CD4-positive, CD25-positive, alpha-beta regulatory T cell (primary cell): ENCODE measurements at regions not wholly inside any gene's neighbourhood (a gene's known extent, or its start where the extent isn't known, plus 50 kb on each side); places are given as distances from the start of the nearest gene placed in this dataset.
"Not testable (repeated sequence)": the region's sequence is repeated elsewhere in the genome, so short reads cannot be mapped to it uniquely, and the experiment has no call there.

Source experiments
- ATAC-seq, 2 donors: fragments of 150-1000 bp; cut with Tn5 transposase; one replicate each; pipeline ENCODE4 v1.10.0; 2021; ENCODE audit warnings: low read depth in 2 of 2, moderate number of reproducible peaks in 2 of 2, moderate library complexity in 1 of 2
- DNase-seq, 3 donors: peaks; one replicate each; pipeline versions ENCODE4 v3.0.0 to v3.0.0-alpha.2; 2012 to 2022; ENCODE audit warnings: mixed read lengths in 1 of 3
- H3K27ac ChIP-seq: one replicate; pipeline ENCODE4 v1.7.0; 2013; ENCODE audit warnings: mild to moderate bottlenecking, low read length; ENCODE audit not compliant: insufficient read depth, poor library complexity, severe bottlenecking
- H3K27me3 ChIP-seq: one replicate; pipeline ENCODE4 v1.7.0; 2013; ENCODE audit warnings: low read length; ENCODE audit not compliant: control insufficient read depth, insufficient read depth
- H3K36me3 ChIP-seq: one replicate; pipeline ENCODE4 v1.7.0; 2013; ENCODE audit warnings: mild to moderate bottlenecking, low read length, moderate library complexity; ENCODE audit not compliant: control insufficient read depth, insufficient read depth
- H3K4me1 ChIP-seq: 2 replicates; pipeline ENCODE4 v1.7.0; 2013; ENCODE audit warnings: mild to moderate bottlenecking, low read length; ENCODE audit not compliant: insufficient read depth, control insufficient read depth, poor library complexity, severe bottlenecking
- H3K4me3 ChIP-seq: one replicate; pipeline ENCODE4 v1.7.0; 2013; ENCODE audit warnings: low read depth, mild to moderate bottlenecking, low read length, moderate library complexity
- H3K9me3 ChIP-seq, 2 experiments: 1 replicate in 1 of 2; 2 replicates in 1 of 2; pipeline ENCODE4 v1.7.0; 2013; ENCODE audit warnings: low read length in 2 of 2, mild to moderate bottlenecking in 1 of 2, moderate library complexity in 1 of 2; ENCODE audit not compliant: control insufficient read depth in 2 of 2
- H3K27ac Mint-ChIP-seq, 3 donors: one replicate each; pipeline ENCODE4 v1.8.0; 2020 to 2022; ENCODE audit warnings: mild to moderate bottlenecking in 3 of 3, mixed read lengths in 3 of 3, moderate library complexity in 2 of 3
- H3K27me3 Mint-ChIP-seq: one replicate; pipeline ENCODE4 v1.8.0; 2022; ENCODE audit warnings: mild to moderate bottlenecking, mixed read lengths
- H3K36me3 Mint-ChIP-seq: one replicate; pipeline ENCODE4 v1.8.0; 2020; ENCODE audit warnings: mixed read lengths
- H3K4me1 Mint-ChIP-seq, 4 donors: one replicate each; pipeline ENCODE4 v1.8.0; 2020 to 2022; ENCODE audit warnings: mixed read lengths in 4 of 4, mild to moderate bottlenecking in 1 of 4
- H3K4me3 Mint-ChIP-seq, 4 donors: one replicate each; pipeline ENCODE4 v1.8.0; 2020 to 2022; ENCODE audit warnings: mild to moderate bottlenecking in 4 of 4, mixed read lengths in 4 of 4, moderate library complexity in 3 of 4
- H3K9me3 Mint-ChIP-seq, 7 donors: one replicate each; pipeline ENCODE4 v1.8.0; 2020 to 2022; ENCODE audit warnings: mixed read lengths in 7 of 7, mild to moderate bottlenecking in 3 of 7, moderate library complexity in 2 of 7

- not testable (repeated sequence) for H3K27me3 ChIP-seq, H3K4me3 Mint-ChIP-seq, H3K36me3 ChIP-seq, DNase-seq, H3K9me3 ChIP-seq, H3K27ac Mint-ChIP-seq, H3K36me3 Mint-ChIP-seq, H3K4me1 ChIP-seq, H3K9me3 Mint-ChIP-seq, H3K27ac ChIP-seq, ATAC-seq, H3K4me3 ChIP-seq, H3K4me1 Mint-ChIP-seq, H3K27me3 Mint-ChIP-seq
Measured at GRCh38 chr2:16753025-16753424, 87.4 kb upstream of the CYRIA start.

DNA sequence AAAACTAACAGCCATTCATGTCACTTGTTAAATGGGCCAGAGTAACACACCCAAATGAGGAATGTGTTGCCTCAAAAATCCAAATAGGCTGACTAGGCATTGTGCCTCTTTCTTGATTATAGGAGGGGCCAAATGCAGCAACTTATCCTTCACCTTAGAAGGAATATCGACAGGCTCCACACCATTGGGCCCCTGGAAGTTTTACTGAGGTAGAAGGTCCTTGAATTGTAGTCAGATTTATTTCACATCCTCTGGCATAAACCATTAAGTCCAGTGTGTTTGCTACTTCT is 85.2 kb upstream of the CYRIA start:
- not testable (repeated sequence) for H3K36me3 Mint-ChIP-seq, H3K27me3 ChIP-seq, H3K9me3 Mint-ChIP-seq, H3K9me3 ChIP-seq, H3K4me3 Mint-ChIP-seq, ATAC-seq, H3K27ac Mint-ChIP-seq, H3K27ac ChIP-seq, H3K4me3 ChIP-seq, H3K36me3 ChIP-seq, H3K27me3 Mint-ChIP-seq, H3K4me1 ChIP-seq, DNase-seq, H3K4me1 Mint-ChIP-seq

- no peak for DNase-seq
Measured at GRCh38 chr2:16750175-16750924, 84.7 kb upstream of the CYRIA start.

DNA sequence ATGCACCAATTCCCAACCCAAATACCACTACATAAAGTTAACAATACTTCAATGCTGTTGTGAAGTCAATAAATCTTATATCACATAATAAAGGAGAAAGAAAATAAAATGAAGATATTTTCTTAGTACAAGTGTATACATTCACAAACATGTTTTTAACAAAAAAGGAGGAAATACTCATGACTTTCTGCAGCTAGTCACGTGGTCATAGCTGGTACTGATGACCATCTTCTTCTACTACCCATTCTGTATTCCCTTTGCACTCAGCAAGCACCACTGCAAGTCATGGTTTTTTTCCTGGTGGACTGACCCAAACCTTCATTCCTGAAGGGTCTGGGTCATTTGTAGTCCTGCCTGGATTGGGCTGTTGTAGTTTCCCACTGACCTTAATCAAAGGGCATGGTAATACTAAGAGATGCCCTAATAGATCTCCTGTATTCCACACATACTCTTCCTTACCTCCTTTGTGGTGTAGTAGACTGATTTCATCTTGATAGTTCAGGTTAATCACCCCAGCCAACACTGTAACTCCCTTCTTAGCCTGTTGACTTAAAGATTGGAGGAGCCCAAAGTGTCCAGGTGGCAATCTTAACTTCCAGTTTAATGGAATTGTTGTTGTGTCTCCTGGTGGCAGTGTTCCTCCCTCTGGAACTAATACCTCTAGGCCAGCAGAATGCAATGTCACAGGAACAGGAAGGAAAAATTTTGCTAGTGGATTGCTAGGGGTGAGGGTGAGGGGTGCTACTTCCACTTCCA is 83.1 kb upstream of the CYRIA start:
- H3K36me3 Mint-ChIP-seq, H3K36me3 ChIP-seq, DNase-seq, H3K27ac ChIP-seq, H3K4me1 ChIP-seq, H3K9me3 Mint-ChIP-seq, H3K4me3 ChIP-seq, H3K4me3 Mint-ChIP-seq, H3K27ac Mint-ChIP-seq, ATAC-seq, H3K27me3 Mint-ChIP-seq, H3K9me3 ChIP-seq, H3K27me3 ChIP-seq, H3K4me1 Mint-ChIP-seq: not testable (repeated sequence)

More at GRCh38 chr2:16750175-16750924, 84.7 kb upstream of the CYRIA start:
- Histone ChIP-seq H3K27me3 (no peaks in the 10 kb centered on the region), H3K27ac (no peak overlapping the region), H3K9me3 (no peaks in the 10 kb centered on the region), H3K36me3 (no peaks in the 10 kb centered on the region), H3K4me3 (no peak overlapping the region), H3K4me1 (no peaks in the 10 kb centered on the region)
- Mint-ChIP-seq H3K27me3 (no peaks in the 10 kb centered on the region), H3K9me3 (peaks cover 0 to 5% (median 0%) of the 10 kb centered on the region in 7 donors), H3K27ac (no peak overlapping the region), H3K4me3 (no peak overlapping the region), H3K36me3 (no peaks in the 10 kb centered on the region), H3K4me1 (no peaks in the 10 kb centered on the region)
- no peak for ATAC-seq

DNA sequence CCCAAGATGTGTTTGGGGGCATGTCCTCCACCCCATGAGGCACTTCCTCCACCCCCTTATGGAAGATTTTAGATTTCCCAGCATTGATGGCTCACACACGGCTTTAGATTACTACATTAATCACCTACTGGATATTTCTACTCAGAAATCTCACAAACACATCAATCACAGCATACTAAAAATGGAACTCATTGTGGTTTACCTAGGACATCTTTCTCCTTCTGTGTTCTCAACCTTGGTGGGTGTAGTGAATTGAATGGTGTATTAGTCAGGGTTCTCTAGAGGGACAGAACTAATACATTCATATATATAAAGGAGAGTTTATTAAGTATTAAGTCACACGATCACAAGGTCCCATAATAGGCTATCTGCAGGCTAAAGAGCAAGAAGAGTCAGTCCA is 82.1 kb upstream of the CYRIA start:
- no peaks in the 10 kb centered on the region for H3K9me3 ChIP-seq
- no peak overlapping the region for H3K27ac ChIP-seq
- Mint-ChIP-seq H3K27me3 (no peaks in the 10 kb centered on the region), H3K27ac (no peak overlapping the region), H3K4me3 (no peak overlapping the region), H3K36me3 (no peaks in the 10 kb centered on the region), H3K4me1 (no peaks in the 10 kb centered on the region), H3K9me3 (peaks cover 0 to 5% (median 0%) of the 10 kb centered on the region in 7 donors)
- DNase-seq (no peak), ATAC-seq (no peak)
- H3K4me1 ChIP-seq: no peaks in the 10 kb centered on the region
- no peak overlapping the region for H3K4me3 ChIP-seq
- H3K27me3 ChIP-seq: no peaks in the 10 kb centered on the region
- no peaks in the 10 kb centered on the region for H3K36me3 ChIP-seq

DNA sequence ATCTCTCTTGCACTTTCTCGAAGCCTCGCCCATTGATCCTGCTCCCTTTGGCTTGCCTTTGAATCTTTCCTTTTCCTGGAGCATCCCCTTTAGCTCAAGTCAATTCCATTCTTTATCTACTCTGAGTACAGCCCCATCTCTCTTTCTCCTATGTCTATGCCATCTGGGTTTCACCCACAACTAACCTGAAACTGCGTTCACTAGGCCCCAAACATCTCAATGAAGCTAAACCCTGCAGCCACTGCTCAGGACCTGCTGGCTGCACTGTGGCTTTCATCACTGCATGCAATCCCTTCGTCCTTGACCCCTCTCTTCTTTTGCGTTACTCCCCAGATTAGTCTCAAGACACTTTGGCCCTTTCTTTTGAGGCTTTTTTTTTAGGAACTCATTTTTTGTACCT is 81.6 kb upstream of the CYRIA start:
- Histone ChIP-seq H3K27ac (no peak overlapping the region), H3K27me3 (no peaks in the 10 kb centered on the region), H3K9me3 (no peaks in the 10 kb centered on the region), H3K36me3 (no peaks in the 10 kb centered on the region), H3K4me1 (no peaks in the 10 kb centered on the region), H3K4me3 (no peak overlapping the region)
- no peak overlapping the region for H3K4me3 Mint-ChIP-seq
- no peaks in the 10 kb centered on the region for H3K27me3 Mint-ChIP-seq
- H3K9me3 Mint-ChIP-seq: peaks cover 0 to 5% (median 0%) of the 10 kb centered on the region in 7 donors
- DNase-seq: no peak
- no peaks in the 10 kb centered on the region for H3K36me3 Mint-ChIP-seq
- no peak for ATAC-seq
- no peaks in the 10 kb centered on the region for H3K4me1 Mint-ChIP-seq
- H3K27ac Mint-ChIP-seq: no peak overlapping the region

- Mint-ChIP-seq H3K4me1 (no peaks in the 10 kb centered on the region), H3K9me3 (peaks cover 0 to 5% (median 0%) of the 10 kb centered on the region in 7 donors), H3K4me3 (no peak overlapping the region), H3K36me3 (no peaks in the 10 kb centered on the region), H3K27ac (no peak overlapping the region), H3K27me3 (no peaks in the 10 kb centered on the region)
- DNase-seq: no peak
- Histone ChIP-seq H3K9me3 (no peaks in the 10 kb centered on the region), H3K27me3 (no peaks in the 10 kb centered on the region), H3K36me3 (no peaks in the 10 kb centered on the region), H3K27ac (no peak overlapping the region), H3K4me3 (no peak overlapping the region), H3K4me1 (no peaks in the 10 kb centered on the region)
- no peak for ATAC-seq
Measured at GRCh38 chr2:16746833-16747232, 81.2 kb upstream of the CYRIA start.

GRCh38 chr2:16746329-16746728 is 80.7 kb upstream of the CYRIA start:
- Mint-ChIP-seq H3K4me1 (no peaks in the 10 kb centered on the region), H3K36me3 (no peaks in the 10 kb centered on the region), H3K27ac (no peak overlapping the region), H3K4me3 (no peak overlapping the region), H3K9me3 (peaks cover 0 to 5% (median 0%) of the 10 kb centered on the region in 7 donors), H3K27me3 (no peaks in the 10 kb centered on the region)
- Histone ChIP-seq H3K4me3 (no peak overlapping the region), H3K27me3 (no peaks in the 10 kb centered on the region), H3K27ac (no peak overlapping the region), H3K4me1 (no peaks in the 10 kb centered on the region), H3K36me3 (no peaks in the 10 kb centered on the region), H3K9me3 (no peaks in the 10 kb centered on the region)
- no peak for ATAC-seq
- no peak for DNase-seq
